Suprapubic skin (tissue), 3 donors: ENCODE measurements at regions not wholly inside any gene's neighbourhood (a gene's known extent, or its start where the extent isn't known, plus 50 kb on each side); places are given as distances from the start of the nearest gene placed in this dataset.

ENCODE experiments used
- EP300 ChIP-seq: sonication (generic); formaldehyde crosslinking; IDR thresholded peaks from one replicate; pipeline ENCODE4 v1.6.1; 2017; ENCODE audit warnings: antibody characterized with exemption
- TF ChIP-seq, protein P1 (sequence below), 2 donors: fragments of 200-600 bp in 1 of 2; fragments of 450-650 bp in 1 of 2; sonication (generic) in 1 of 2; IDR thresholded peaks; one replicate each; pipeline ENCODE4 v1.5.1; 2016 to 2019; ENCODE audit warnings: antibody characterized with exemption in 2 of 2, mild to moderate bottlenecking in 1 of 2, moderate library complexity in 1 of 2

DNA sequence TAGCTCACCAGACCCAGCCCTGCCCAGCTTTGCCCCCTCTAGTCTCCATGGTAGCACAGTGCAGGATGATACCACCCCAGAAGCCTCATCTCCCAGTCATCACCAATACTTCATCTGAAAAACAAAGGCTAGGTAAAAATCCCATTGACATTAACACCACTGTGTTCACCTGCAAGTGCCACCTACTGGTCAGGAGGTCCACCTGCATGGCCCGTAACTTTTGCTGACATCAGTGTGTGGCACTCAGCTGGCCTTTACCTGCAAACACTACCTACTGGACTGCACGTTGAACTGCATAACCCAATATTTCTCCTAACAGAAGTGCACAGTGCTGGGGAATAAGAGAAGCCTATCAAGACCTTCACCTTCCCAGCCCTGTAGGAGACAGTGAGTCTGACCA lies 234.7 kb upstream of the ADGRB3 start:
- no peak for TF ChIP-seq EP300
- TF ChIP-seq, protein P1, sequence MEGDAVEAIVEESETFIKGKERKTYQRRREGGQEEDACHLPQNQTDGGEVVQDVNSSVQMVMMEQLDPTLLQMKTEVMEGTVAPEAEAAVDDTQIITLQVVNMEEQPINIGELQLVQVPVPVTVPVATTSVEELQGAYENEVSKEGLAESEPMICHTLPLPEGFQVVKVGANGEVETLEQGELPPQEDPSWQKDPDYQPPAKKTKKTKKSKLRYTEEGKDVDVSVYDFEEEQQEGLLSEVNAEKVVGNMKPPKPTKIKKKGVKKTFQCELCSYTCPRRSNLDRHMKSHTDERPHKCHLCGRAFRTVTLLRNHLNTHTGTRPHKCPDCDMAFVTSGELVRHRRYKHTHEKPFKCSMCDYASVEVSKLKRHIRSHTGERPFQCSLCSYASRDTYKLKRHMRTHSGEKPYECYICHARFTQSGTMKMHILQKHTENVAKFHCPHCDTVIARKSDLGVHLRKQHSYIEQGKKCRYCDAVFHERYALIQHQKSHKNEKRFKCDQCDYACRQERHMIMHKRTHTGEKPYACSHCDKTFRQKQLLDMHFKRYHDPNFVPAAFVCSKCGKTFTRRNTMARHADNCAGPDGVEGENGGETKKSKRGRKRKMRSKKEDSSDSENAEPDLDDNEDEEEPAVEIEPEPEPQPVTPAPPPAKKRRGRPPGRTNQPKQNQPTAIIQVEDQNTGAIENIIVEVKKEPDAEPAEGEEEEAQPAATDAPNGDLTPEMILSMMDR (IDR thresholded peaks at IDR 0.05): no peak
